ENCODE measurements at regions not wholly inside any gene's neighbourhood (a gene's known extent, or its start where the extent isn't known, plus 50 kb on each side); places are given as distances from the start of the nearest gene placed in this dataset.
"Not testable (repeated sequence)": the region's sequence is repeated elsewhere in the genome, so short reads cannot be mapped to it uniquely, and the experiment has no call there.

- no peak for DNase-seq
These were observed 572.5 kb upstream of the ARRDC3 start for GRCh38 chr5:91955610-91956009.

- no peak for DNase-seq
These were observed 571.0 kb upstream of the ARRDC3 start for GRCh38 chr5:91954136-91954535.

GRCh38 chr5:91950328-91950727, 567.2 kb upstream of the ARRDC3 start:
- DNase-seq: no peak

GRCh38 chr5:91946870-91947269, 563.8 kb upstream of the ARRDC3 start:
- no peak for DNase-seq

- DNase-seq: no peak
These were observed 558.5 kb upstream of the ARRDC3 start for GRCh38 chr5:91941588-91941987.

GRCh38 chr5:91938441-91938840, 555.3 kb upstream of the ARRDC3 start:
- DNase-seq: no peak

GRCh38 chr5:91937121-91937520, 554.0 kb upstream of the ARRDC3 start:
- no peak for DNase-seq

- no peak for DNase-seq
These were observed 546.4 kb upstream of the ARRDC3 start for GRCh38 chr5:91929522-91929817.

- DNase-seq: no peak
These were observed 545.8 kb upstream of the ARRDC3 start for GRCh38 chr5:91928754-91929521.

GRCh38 chr5:91927439-91927838, 544.3 kb upstream of the ARRDC3 start:
- no peak for DNase-seq

GRCh38 chr5:91925249-91925648, 542.1 kb upstream of the ARRDC3 start:
- no peak for DNase-seq

- not testable (repeated sequence) for DNase-seq
These were observed 534.1 kb upstream of the ARRDC3 start for GRCh38 chr5:91917037-91917814.

- no peak for DNase-seq
These were observed 527.5 kb upstream of the ARRDC3 start for GRCh38 chr5:91910655-91911054.

GRCh38 chr5:91910247-91910646, 527.1 kb upstream of the ARRDC3 start:
- DNase-seq: no peak

- no peak for DNase-seq
These were observed 523.4 kb upstream of the ARRDC3 start for GRCh38 chr5:91906494-91906893.

GRCh38 chr5:91906027-91906426, 522.9 kb upstream of the ARRDC3 start:
- DNase-seq: no peak

- no peak for DNase-seq
These were observed 515.8 kb upstream of the ARRDC3 start for GRCh38 chr5:91898898-91899297.

GRCh38 chr5:91898019-91898418, 514.9 kb upstream of the ARRDC3 start:
- no peak for DNase-seq

GRCh38 chr5:91888810-91889209, 505.7 kb upstream of the ARRDC3 start:
- no peak for DNase-seq

- DNase-seq: no peak
These were observed 502.5 kb upstream of the ARRDC3 start for GRCh38 chr5:91885291-91886265.

GRCh38 chr5:91884036-91884435, 500.9 kb upstream of the ARRDC3 start:
- DNase-seq: no peak

GRCh38 chr5:91875196-91875779, 492.2 kb upstream of the ARRDC3 start:
- DNase-seq: no peak

- no peak for DNase-seq
These were observed 484.7 kb upstream of the ARRDC3 start for GRCh38 chr5:91867799-91868198.
